Liver (tissue), 3 donors: ENCODE measurements at regions not wholly inside any gene's neighbourhood (a gene's known extent, or its start where the extent isn't known, plus 50 kb on each side); places are given as distances from the start of the nearest gene placed in this dataset.

Experiments
- CTCF ChIP-seq: fragments of 150-350 bp; IDR thresholded peaks from 2 replicates; pipeline ENCODE4 v1.5.1; 2017; ENCODE audit warnings: improper control_type of control experiment, low read depth, low read length; ENCODE audit not compliant: missing input control
- RAD21 ChIP-seq, 2 donors: IDR thresholded peaks; 2 replicates each; pipeline ENCODE4 v1.6.1; 2016; ENCODE audit warnings: antibody characterized with exemption in 2 of 2, mild to moderate bottlenecking in 2 of 2
- donor health status: healthy.
- donor health status: healthy.

GRCh38 chr2:23204685-23205242, 180.2 kb upstream of the KLHL29 start:
- TF ChIP-seq CTCF, result no peak
- TF ChIP-seq RAD21 (IDR thresholded peaks at IDR 0.05), result no peak
